ENCODE measurements at regions not wholly inside any gene's neighbourhood (a gene's known extent, or its start where the extent isn't known, plus 50 kb on each side); places are given as distances from the start of the nearest gene placed in this dataset.

- no peak for TF ChIP-seq POLR2A (IDR thresholded peaks at IDR 0.05; ENCODE audit: low read depth, low read length)
- no peak for TF ChIP-seq POLR2AphosphoS5 (IDR thresholded peaks at IDR 0.05; ENCODE audit: low read depth, low read length)
Observed at GRCh38 chr6:105763866-105764265, 322.3 kb upstream of the PRDM1 start.

Data from GM12891 (cell line).